D721Med (cell line): ENCODE measurements at regions not wholly inside any gene's neighbourhood (a gene's known extent, or its start where the extent isn't known, plus 50 kb on each side); places are given as distances from the start of the nearest gene placed in this dataset.

Experiments
- DNase-seq: peaks from one replicate; pipeline ENCODE4 v3.0.0; 2011; ENCODE audit warnings: low spot score; ENCODE audit not compliant: insufficient read length
- FAIRE-seq: peaks from 2 replicates; lab custom pipeline; 2011; peaks lifted over from hg19 to GRCh38; lab: Jason Lieb, UNC
- TF ChIP-seq, protein P1 (sequence below): IDR thresholded peaks from 2 replicates; pipeline ENCODE4 v1.5.1; 2012; ENCODE audit warnings: mild to moderate bottlenecking, control low read depth; ENCODE audit not compliant: insufficient read depth; ENCODE audit errors: missing control alignments

DNA sequence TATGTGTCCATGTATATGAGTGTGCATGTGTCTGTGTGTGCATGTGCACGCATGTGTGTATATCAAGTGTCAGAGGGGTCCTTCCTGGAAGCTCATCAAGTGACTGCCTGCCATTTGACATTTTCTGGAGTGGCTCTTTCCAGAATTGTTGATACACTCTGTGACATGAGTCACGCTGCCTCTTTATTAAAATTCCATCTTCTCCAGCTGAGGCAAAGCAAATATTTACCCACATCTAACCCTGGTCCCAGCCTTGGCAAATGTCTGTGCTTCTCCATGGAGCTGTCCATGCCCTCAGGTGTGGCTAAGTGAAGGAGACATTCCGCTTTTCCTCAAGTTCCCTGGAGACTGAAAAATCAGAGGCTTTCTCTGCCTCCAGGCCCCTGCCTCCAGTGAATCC is 88.2 kb upstream of the MBNL2 start:
- DNase-seq = no peak
- TF ChIP-seq, protein P1, sequence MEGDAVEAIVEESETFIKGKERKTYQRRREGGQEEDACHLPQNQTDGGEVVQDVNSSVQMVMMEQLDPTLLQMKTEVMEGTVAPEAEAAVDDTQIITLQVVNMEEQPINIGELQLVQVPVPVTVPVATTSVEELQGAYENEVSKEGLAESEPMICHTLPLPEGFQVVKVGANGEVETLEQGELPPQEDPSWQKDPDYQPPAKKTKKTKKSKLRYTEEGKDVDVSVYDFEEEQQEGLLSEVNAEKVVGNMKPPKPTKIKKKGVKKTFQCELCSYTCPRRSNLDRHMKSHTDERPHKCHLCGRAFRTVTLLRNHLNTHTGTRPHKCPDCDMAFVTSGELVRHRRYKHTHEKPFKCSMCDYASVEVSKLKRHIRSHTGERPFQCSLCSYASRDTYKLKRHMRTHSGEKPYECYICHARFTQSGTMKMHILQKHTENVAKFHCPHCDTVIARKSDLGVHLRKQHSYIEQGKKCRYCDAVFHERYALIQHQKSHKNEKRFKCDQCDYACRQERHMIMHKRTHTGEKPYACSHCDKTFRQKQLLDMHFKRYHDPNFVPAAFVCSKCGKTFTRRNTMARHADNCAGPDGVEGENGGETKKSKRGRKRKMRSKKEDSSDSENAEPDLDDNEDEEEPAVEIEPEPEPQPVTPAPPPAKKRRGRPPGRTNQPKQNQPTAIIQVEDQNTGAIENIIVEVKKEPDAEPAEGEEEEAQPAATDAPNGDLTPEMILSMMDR = no peak
- FAIRE-seq = no peak

GRCh38 chr13:97134364-97135095 is 87.6 kb upstream of the MBNL2 start:
- DNase-seq = no peak
- FAIRE-seq = no peak
- TF ChIP-seq, protein P1 = no peak

GRCh38 chr13:97135883-97136282 is 86.2 kb upstream of the MBNL2 start:
- TF ChIP-seq, protein P1 = no peak
- no peak for DNase-seq
- FAIRE-seq = no peak

DNA sequence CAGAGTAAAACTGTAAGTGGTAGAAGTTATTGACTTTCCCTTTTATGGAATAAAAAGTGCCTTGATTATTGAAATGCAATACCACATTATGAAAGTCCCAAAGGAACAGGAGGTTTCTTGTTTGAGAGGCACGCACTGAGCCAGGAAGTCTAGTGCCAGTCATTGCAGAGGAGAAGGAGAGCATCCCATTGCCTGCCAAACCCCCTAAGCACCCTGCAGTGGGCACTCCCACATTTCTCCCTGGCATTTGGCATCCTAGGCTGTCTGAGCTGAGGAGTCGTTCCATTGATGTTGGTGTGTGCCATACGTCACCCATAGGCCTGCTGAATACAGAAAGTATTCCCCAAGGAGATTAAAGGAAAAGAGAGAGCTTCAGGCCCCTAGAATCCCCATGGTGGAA is 85.7 kb upstream of the MBNL2 start:
- TF ChIP-seq, protein P1 = no peak
- FAIRE-seq = no peak
- no peak for DNase-seq

GRCh38 chr13:97139691-97140090 is 82.4 kb upstream of the MBNL2 start:
- DNase-seq = no peak
- TF ChIP-seq, protein P1 = no peak

DNA sequence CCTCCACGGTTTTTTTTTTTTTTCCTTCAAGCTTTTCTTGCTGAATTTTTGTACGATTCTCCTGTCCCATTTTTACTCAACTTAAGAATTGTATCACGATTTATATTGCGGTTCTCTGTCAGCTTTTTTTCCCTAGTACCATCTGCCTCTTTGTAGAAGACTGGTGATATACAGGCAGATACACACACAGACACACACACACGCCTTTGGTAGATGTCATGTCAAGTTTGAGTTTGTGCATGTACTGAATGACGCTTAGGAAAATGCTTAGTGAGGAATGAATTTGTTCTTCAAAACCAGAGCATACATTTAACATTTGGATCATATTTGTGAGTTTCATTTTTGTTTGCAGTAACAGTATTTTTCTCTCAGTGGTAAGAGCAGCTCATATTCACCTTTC is 82.0 kb upstream of the MBNL2 start:
- DNase-seq (no peak), FAIRE-seq (no peak)
- TF ChIP-seq, protein P1 = no peak

More at GRCh38 chr13:97139691-97140090, 82.4 kb upstream of the MBNL2 start:
- no peak for FAIRE-seq

GRCh38 chr13:97140611-97141010 is 81.5 kb upstream of the MBNL2 start:
- DNase-seq = no peak
- TF ChIP-seq, protein P1 = no peak
- no peak for FAIRE-seq
